NCI-H345 treated with DMSO at 0.1 percent for 48 hours (cell line): ENCODE measurements at regions not wholly inside any gene's neighbourhood (a gene's known extent, or its start where the extent isn't known, plus 50 kb on each side); places are given as distances from the start of the nearest gene placed in this dataset.

Experiments
- DNase-seq: peaks from one replicate; lab custom pipeline; 2025; ENCODE audit not compliant: unreplicated experiment; lab: John Stamatoyannopoulos, UW

DNA sequence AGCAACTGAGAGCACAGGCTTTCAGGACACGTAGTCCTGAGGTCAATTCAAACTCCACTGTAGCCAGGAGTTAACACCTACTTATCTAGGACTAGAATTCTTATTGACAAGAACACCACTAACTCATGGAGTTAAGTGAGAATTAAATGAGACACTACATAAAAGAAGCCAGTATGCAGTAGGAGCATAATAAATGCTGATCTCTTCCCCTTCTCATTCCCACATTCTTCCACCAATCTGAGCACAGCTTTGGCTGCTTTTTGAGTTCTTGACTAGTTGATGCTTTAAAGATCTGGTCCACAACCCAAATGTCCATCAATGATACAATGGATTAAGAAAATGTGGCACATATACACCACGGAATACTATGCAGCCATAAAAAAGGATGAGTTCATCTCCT is 55.2 kb downstream of the TTC32 start:
- no peak for DNase-seq

DNA sequence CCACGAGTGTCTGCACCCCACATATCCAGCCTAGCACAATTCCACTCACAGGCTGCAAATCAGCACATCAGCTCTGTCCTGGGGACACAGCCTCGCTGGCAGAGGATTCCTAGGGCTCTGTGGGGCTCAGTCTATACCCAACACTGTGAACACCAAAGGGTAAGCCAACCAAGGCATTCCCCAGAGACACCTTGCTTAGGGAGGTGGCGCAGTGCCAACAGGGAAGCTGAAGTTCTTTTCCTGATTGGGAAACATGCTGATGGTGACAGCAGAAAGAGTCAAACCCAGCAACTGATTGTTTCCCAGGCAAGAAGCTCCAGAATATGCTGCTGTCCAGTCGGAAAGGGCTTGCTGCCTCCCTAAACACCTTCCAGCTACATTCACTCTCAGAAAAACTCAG is 55.8 kb downstream of the TTC32 start:
- DNase-seq, result peak; percentile 12

DNA sequence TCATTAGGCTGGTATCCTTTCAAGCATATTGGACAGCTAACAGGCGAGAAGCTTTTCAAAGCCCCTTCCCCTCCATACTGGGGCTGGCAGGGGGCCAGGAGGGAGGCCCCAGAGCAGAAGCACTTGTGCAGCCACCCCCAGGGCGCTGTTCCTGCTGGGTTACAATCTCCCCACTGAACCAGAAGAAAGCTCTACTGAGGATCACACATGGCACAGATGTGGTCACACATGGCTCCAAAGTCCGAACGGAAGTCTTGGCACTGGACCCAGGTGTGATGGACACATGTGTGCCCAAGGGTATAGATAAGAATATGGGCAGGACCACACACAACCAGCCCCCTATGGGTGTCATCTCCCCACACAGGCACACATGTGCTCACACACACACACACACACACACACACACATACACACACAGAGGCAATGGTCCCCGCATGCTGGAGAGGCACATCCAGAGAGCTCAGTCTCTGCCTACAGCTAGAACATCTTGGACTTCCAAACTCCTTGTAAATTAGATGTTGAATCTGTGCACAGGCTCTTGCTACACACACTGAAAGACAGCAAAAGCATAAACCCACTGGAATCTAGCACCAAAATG is 56.4 kb downstream of the TTC32 start:
- no peak for DNase-seq

DNA sequence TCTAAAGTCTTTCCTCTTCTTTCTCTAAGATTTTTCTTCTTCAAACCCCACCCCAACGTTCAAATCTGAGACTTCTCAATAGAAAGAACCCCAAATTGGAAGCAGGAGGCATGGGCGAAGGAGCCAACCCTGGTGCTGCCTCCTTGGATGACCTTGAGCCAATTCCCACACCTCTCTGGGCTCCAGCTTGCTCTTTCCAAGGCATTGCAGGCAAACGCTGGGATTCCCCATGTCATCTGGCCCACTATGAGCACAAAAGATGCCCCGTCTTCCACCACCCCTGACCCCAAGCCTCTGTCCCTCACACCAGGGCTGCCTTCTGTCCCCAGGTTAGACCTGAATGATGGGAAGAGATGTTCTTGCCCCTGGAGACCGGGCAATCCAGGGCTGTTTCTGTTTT is 57.0 kb downstream of the TTC32 start:
- DNase-seq, result no peak

DNA sequence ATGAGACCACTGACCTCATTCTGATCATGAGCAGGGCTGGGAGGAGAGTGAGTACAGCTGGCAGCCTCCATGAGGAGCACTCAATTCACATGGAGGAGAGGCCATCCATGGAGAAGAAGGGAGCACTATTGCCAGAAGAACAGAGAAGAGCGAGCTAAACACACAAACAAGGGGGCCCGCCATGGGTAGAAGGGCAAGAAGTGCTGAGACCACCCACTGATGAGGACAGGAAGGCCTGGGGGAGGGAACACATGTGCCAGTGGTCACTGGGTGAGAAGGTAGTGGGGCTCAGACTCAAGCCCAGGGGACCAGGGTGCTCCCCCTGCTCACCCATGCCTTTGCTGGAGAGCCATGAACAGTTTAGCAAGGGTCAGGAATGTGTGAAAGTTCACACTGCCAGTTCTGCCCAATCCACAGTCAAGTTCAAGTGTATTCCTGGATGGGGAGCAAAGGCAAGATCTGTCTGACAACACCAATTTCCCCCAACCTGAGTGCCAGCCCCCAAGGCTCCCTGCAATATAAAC is 57.7 kb downstream of the TTC32 start:
- DNase-seq, result no peak

DNA sequence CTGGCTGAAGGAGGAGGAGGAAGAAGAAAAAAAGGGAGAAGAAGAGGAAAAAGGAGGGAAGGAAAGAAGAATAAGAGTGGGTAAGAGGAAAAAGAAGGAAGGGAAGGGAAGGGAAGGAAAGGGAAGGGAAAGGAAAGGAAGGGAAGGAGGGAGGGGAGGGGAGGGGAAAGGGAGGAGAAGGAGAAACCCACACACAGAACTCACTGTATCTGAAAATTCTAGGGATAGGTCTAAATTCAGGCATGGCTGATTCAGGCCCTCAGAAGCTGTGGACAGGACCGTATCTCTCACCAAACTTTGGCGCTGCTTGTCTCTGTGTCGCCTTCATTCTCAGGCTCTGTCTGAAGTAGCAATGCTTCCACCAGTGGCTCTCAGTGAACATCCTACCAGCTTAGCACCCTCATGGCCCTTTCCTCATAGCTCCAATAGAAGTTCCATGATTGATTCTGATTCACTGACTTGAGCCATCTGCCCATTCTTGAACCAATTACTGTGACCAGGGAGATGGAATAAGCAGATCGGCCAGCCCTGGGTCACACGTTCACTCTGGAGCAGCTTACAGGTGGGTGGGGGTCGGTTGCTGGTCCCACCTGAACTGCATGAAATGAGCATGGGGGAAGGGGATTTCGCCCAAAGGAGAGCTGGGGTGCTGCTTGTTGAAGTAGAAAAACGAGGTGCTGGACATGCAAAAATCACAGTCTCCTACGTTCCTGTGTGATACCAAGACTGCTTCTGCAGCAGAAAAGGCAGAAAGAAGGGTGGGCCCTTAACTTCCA is 59.7 kb downstream of the TTC32 start:
- no peak for DNase-seq

DNA sequence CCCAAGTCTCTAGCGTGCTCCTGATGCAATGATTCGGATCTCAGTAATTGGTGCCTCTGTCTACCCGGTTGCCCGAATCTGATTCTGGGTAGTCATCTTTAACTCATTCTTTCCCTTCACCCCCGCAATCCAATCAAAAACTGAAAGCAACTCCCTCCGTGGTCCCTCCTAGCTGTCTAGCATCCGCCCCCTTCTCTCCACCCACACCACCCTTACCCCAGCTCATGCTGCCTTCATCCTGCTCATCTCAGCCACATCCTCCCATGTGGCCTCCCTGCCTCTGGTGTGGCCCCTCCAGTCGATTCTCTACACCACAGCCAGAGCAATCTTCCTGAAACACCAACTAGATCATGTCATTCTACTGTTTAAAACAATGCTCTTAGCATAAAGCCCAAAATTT is 62.3 kb downstream of the TTC32 start:
- no peak for DNase-seq

DNA sequence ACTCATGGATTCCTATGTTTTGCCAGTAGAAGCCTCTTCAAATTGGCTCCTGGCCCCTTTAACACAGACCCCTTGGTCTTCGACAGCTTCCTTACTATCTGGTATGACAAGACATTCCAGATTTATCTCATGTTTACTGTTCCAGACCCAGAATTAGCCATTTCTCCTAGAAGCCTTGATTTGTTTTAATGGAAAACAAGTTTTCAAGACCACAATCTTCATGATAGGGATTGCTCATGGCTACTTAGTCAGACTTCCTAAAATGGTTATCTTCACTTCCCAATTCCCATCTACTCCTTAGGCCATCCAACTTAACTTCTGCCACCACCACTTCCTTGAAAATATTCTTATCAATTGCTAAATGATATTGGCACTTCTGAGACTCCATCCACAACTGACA is 63.2 kb downstream of the TTC32 start:
- DNase-seq, result no peak

DNA sequence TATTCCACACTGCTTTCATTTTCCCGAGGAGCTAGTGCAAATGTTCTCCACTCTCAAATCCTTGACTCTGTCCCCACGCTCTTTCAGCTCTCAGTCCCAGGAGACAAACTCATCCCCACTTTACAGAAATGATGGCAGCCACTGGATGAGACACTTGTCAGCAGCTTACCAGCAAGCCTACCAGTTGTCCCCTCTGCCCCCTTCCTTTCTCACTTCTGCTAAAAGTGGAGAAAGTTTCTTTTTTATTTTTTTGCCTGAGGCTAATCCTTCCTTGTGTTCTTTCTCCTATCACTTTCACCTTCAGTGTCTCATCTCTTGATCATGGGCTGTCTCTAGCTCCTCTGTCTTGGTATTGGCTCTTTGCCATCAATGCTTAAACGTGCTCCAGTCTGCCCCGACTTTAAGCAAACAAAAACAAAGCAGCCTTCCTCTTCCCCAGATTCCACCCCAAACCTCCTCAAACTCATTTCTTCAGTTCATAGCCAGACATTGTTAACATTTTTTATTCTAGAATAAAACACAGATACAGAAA is 64.5 kb downstream of the TTC32 start:
- peak; percentile 13 for DNase-seq

DNA sequence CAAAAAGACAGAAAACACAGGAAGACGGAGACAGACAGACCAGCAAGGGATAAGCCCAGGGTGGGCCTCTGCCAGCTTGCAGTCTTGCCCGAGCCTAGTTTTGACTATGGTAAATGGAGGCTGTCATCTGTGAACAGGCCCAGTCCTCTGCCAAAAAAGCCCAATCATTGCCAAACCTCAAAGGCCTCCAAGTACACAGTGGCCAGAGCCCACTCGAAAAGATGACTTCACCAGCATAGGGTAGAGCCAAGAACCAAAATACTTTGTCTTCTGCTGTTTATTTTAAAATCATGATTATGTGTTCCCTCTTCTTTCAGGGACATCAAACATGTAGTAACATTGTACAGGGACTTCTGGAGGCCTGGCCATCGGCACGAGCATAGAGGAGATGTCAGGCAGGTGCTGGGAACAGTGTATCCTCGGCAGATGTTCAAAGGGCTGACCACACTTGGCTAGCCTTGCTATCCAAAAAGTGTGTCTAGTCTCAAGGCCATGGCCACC is 66.0 kb downstream of the TTC32 start:
- no peak for DNase-seq

DNA sequence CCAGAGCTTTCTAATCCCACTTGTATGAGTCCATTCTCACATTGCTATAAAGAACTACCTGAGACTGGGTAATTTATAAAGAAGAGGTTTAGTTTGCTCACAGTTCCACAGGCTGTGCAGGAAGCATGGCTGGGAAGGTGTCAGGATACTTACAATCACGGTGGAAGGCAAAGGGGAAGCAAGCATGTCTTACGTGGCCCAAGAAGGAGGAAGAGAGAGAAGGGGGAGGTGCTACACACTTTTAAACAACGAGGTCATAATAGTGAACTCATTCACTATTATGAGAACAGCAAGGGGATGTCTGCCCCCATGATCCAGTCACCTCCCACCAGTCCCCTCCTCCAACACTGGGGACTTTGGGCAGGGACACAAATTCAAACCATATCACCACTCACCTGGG is 67.8 kb downstream of the TTC32 start:
- no peak for DNase-seq

DNA sequence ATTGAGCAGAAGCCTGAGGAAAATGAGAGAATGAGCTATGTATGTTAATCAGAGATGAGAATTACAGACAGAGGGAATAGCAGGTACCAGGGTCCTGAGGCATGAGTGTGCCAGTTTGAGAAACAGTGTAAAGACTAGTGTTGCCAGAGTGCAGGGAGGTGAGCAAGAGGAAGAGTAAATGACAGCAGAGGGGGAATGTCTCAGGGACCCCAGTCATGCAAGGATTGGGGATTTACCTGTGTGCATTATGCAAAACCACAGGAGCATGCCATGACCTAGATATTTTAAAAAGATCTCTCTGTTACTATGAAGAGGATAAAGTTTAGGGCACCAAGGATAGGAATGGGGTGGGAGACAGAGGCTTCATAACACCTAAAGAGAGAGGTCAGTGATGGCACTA is 72.1 kb downstream of the TTC32 start:
- DNase-seq, result no peak

DNA sequence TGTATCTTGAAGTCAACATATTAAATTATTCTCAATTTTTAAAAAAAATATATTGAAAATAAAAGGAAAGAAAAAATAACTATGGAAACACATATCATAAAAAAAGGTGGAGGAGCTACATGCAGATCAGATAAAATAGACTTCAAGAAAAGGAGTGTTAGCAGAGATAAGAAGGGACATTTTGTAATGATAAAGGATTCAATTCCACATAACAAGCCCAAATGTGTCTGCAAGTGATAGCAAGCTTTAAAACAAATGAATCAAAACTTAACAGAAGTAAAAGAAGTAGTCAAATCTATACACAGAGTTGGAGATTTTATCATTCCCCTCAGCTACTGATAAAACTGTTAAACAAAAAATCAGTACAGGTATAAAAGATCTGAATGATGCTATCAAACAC is 74.9 kb downstream of the TTC32 start:
- no peak for DNase-seq

DNA sequence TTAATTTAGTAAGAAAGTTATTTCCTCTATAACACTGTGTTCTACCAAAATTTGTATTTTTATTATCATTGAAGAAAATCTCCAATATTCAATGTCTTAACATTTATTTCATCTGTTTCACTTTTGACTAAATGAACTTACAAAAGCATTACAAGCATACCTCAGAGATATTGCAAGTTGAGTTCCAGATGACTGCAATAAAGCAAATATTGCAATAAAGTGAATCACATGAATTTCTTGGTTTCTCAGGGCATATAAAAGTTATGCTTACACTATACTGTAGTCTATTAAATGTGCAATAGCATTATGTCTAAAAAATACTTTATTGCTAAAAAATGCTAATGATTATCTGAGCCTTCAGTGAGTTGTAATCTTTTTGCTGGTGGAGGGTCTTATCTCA is 78.3 kb downstream of the TTC32 start:
- DNase-seq, result no peak

DNA sequence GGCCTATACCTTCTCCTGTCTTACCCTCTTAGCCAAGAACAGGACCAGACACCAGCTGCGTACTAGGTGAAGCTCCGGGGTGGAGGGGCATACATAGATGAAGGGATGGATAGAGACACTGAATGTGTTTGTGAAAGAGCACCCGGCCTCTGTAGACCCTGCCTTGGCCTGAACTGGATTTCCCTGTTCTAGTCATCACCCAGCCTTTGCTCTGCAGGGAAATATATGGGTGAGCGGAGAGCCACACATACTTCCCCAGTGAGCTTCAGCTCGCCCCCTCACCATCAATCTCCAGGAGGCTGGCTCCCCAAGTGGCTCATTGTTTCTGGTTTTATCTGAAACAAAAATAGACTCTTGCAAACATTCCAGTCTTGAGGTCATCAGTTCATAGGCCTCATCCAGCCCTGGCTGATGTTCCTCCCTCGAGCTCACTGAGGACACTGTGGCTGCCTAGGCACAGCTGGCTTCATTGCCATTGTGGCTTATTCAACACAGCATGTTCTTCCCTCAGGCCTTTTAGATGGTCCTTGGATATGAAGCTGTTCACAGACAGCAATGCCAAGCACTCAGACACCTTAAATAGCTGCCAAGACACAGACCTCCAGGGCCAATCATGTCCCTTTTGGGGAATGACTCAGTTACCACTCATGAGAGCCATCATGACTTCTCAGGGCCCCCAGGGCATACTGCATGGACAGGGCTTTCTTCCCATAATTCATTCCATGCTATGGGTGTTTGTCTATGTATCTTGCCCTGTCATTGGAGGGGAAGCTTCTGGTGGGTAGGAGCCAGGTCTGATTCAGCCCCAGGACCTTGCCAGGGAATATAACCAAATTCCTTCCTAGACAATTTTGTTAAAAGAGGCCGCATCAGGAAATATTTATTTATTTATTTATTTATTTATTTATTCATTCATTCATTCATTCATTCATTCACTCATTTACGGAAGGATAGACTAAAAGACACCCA is 82.4 kb downstream of the TTC32 start:
- no peak for DNase-seq

DNA sequence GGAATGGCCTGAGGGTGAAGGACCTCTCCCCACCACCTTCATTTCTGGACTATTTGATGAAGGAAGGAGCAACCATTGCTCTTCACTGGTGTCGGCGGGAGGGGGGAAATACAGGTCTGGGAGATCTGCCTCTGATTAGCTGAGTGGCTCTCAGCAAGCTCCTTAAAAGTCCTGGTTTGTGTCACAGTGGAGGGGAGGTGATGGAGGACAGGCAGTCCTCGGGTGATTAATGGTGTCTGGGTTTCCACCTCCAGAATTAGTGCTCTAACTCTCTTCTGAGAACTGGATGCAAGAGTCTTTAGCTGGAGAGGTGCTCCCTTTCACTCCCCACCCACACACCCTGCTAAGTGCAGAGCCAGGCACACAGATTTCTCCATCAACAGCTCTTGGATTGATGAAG is 83.2 kb downstream of the TTC32 start:
- DNase-seq, result no peak

DNA sequence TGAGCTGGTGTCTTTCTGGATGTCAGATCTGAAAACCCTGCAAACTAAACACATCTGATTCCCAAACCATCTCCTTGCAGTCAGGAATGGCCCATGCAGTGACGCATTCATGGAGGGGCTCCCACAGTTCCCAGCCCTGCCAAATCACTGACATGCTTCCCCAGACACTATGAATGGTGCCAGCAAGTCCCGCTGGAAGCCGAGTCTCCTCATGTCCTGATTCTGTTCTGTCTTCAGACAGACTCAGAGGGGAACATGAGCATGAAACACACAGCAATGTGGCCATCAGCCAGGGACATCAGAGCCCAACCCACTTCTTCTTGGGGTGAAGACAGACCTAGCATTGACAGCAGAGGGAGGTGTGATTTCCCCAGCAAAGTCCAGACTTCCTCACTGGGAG is 83.7 kb downstream of the TTC32 start:
- DNase-seq, result no peak

DNA sequence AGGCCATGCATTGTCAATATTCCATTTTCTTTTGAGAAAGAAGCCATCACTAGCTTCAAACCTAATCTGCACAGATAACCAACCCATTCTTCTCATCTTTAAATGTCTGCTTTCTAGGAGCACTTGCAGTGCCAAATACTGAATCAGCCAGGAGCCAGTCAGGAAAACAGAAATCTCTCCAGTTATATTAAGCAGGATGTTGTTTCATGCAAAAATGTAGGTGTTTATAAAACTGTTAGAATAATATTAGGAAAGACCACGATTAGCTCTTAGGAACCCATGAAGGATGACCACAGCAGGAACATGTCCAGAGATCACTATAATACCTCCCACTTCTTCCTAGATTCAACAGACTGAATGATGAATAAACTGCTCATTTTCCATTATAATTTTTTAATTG is 86.0 kb downstream of the TTC32 start:
- DNase-seq, result no peak

DNA sequence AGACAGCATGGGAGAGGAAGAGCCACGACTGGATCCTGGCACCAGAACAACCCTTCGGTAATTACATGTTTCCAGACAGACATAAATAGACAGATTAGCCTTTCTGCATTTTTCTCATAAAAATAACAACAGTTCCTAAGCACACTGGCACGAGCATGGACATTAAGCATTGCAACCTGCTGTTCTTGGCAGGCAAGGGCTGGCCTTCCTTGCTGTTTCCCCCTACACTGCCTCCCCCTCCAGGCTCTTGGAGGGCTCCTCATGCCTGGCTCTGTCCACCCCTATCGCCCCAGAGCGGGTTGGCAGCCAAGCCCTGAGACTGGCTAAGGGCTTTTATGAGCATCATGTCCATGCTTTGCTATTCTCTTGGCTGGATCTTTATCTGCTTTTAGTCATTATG is 89.6 kb downstream of the TTC32 start:
- DNase-seq, result no peak

DNA sequence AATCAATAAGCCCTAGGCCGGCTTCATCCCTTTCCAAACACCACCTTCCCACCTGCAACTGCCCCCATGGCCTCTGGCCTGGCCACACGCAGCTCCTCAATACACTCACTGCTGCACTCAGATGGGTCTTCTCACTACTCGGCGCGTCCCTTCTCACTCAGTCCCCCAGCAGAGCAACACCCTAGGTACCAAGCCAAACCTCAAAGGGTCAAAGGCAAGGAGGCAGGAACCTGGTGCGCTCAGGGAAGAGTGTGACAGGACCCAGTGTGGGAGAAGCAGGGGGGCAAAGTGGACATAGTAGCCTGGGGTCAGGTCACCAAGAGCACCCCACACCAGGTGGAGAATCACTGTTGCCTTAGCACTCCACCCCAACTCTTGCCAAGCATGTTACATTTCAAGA is 90.6 kb downstream of the TTC32 start:
- DNase-seq, result no peak

DNA sequence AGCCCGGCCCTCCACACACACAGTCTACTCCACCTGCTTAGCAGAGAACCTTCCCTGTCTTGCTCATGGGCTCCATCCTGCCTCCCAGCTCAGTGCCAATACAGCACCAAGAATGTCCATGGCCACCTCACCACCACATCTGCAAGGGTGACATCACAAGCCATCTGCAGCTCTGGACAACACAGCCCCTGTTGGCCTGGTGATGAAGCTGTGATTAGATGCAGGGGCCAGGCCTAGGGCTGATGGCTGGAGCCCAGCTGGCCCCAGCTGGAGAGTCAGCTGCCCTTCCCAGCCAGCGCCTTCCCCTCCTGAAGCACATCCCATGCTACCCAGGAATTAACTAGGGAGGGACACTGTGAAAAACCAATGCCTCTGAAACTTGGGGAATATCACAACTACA is 91.1 kb downstream of the TTC32 start:
- DNase-seq, result no peak
